Calu3 (cell line): ENCODE measurements at regions not wholly inside any gene's neighbourhood (a gene's known extent, or its start where the extent isn't known, plus 50 kb on each side); places are given as distances from the start of the nearest gene placed in this dataset.

Experiments used
- BruUV-seq: library from RNA; stranded (reverse); fragments of 400-500 nt; replicated peaks from 2 replicates; lab custom pipeline; 2021; lab: Mats Ljungman, UMichigan
- CTCF ChIA-PET: fragments of 300-600 bp; sonication (Branson Sonifier 250); formaldehyde crosslinking; loops from one replicate; lab custom pipeline; 2022; ENCODE audit warnings: antibody characterized with exemption; lab: Charles Lee
- DNase-seq: peaks from one replicate; pipeline ENCODE4 v3.0.0; 2022
- H3K27ac Mint-ChIP-seq: one replicate; pipeline ENCODE4 v1.8.0; 2022; ENCODE audit warnings: mixed read lengths; ENCODE audit not compliant: unreplicated experiment
- H3K27me3 Mint-ChIP-seq: one replicate; pipeline ENCODE4 v1.8.0; 2022; ENCODE audit warnings: mixed read lengths; ENCODE audit not compliant: unreplicated experiment
- H3K36me3 Mint-ChIP-seq: one replicate; pipeline ENCODE4 v1.8.0; 2022; ENCODE audit warnings: mild to moderate bottlenecking, moderate library complexity, mixed read lengths; ENCODE audit not compliant: insufficient read depth, unreplicated experiment
- H3K4me1 Mint-ChIP-seq: one replicate; pipeline ENCODE4 v1.8.0; 2022; ENCODE audit warnings: mild to moderate bottlenecking, low read depth, mixed read lengths; ENCODE audit not compliant: unreplicated experiment
- H3K4me3 Mint-ChIP-seq: one replicate; pipeline ENCODE4 v1.8.0; 2022; ENCODE audit warnings: mild to moderate bottlenecking, low read depth, moderate library complexity, mixed read lengths; ENCODE audit not compliant: unreplicated experiment
- H3K9me3 Mint-ChIP-seq: one replicate; pipeline ENCODE4 v1.8.0; 2022; ENCODE audit warnings: low read depth, mixed read lengths; ENCODE audit not compliant: unreplicated experiment
- CTCF ChIP-seq: fragments of 200-600 bp; IDR thresholded peaks from one replicate; pipeline ENCODE4 v1.8.0; 2022; ENCODE audit warnings: antibody characterized with exemption; ENCODE audit not compliant: unreplicated experiment
- intact Hi-C: fragments of 100-400 bp; cut with micrococcal nuclease; formaldehyde crosslinking; loops from one replicate; pipeline ENCODE4 v1.10.0; 2022; ENCODE audit not compliant: unreplicated experiment

GRCh38 chr10:83283151-83283550, 856.2 kb upstream of the GHITM start:
- H3K4me1 Mint-ChIP-seq: no peaks in the 10 kb centered on the region
- intact Hi-C loops: no loop called here
- no TSS peak for BruUV-seq
- H3K27ac Mint-ChIP-seq: no peak overlapping the region
- H3K36me3 Mint-ChIP-seq: no peaks in the 10 kb centered on the region
- CTCF ChIA-PET: no interaction called here
- no peak for TF ChIP-seq CTCF
- H3K9me3 Mint-ChIP-seq: peaks cover 9% of the 10 kb centered on the region
- H3K4me3 Mint-ChIP-seq: no peak overlapping the region
- DNase-seq: no peak
- no peaks in the 10 kb centered on the region for H3K27me3 Mint-ChIP-seq

- no peak for DNase-seq
- Mint-ChIP-seq H3K9me3 (peaks cover 11% of the 10 kb centered on the region), H3K36me3 (no peaks in the 10 kb centered on the region), H3K4me3 (no peak overlapping the region), H3K4me1 (no peaks in the 10 kb centered on the region), H3K27ac (no peak overlapping the region), H3K27me3 (no peaks in the 10 kb centered on the region)
- CTCF ChIA-PET: no interaction called here
- TF ChIP-seq CTCF: no peak
- no TSS peak for BruUV-seq
- intact Hi-C loops: no loop called here
Measured at GRCh38 chr10:83287374-83287773, 851.9 kb upstream of the GHITM start.

DNA sequence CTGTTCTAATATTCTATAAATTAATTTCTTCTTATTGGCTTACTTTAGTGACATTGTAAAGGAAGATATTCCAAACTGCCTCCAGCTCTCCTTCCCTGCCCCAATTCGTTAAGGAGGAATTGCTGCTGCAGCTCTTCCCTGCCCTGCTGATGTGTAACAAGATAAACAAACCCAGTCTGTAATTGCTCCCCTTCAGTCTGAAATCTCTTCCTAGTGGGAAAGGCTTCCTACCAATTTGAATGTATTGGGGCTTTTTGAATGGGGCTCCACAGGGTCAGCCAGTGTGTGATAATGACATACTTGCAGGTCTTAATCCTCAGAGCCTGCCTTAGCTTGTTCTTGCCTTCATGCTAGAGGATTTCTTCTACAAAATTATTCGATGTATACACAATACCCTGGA, 849.9 kb upstream of the GHITM start:
- no TSS peak for BruUV-seq
- no peaks in the 10 kb centered on the region for H3K27me3 Mint-ChIP-seq
- no peak overlapping the region for H3K4me3 Mint-ChIP-seq
- intact Hi-C loops: no loop called here
- peaks cover 11% of the 10 kb centered on the region for H3K9me3 Mint-ChIP-seq
- TF ChIP-seq CTCF: no peak
- CTCF ChIA-PET: no interaction called here
- H3K36me3 Mint-ChIP-seq: no peaks in the 10 kb centered on the region
- no peaks in the 10 kb centered on the region for H3K4me1 Mint-ChIP-seq
- no peak for DNase-seq
- no peak overlapping the region for H3K27ac Mint-ChIP-seq

GRCh38 chr10:83289948-83290347, 849.4 kb upstream of the GHITM start:
- no peak overlapping the region for H3K4me3 Mint-ChIP-seq
- intact Hi-C loops: no loop called here
- no peaks in the 10 kb centered on the region for H3K36me3 Mint-ChIP-seq
- no TSS peak for BruUV-seq
- no peak overlapping the region for H3K27ac Mint-ChIP-seq
- no peak for TF ChIP-seq CTCF
- H3K4me1 Mint-ChIP-seq: no peaks in the 10 kb centered on the region
- CTCF ChIA-PET: no interaction called here
- DNase-seq: no peak
- no peaks in the 10 kb centered on the region for H3K27me3 Mint-ChIP-seq
- H3K9me3 Mint-ChIP-seq: peaks cover 12% of the 10 kb centered on the region
